OCI-LY1 (cell line): ENCODE measurements at regions not wholly inside any gene's neighbourhood (a gene's known extent, or its start where the extent isn't known, plus 50 kb on each side); places are given as distances from the start of the nearest gene placed in this dataset.

Experiments used
- H2AFZ ChIP-seq: fragments of 200-600 bp; sonication (generic), shearing (Covaris generic); 2 replicates; pipeline ENCODE4 v1.6.0; 2014; ENCODE audit warnings: antibody characterized with exemption, mild to moderate bottlenecking, low read length
- H3F3A ChIP-seq: fragments of 200-600 bp; sonication (generic), shearing (Covaris generic); 2 replicates; pipeline ENCODE4 v1.6.0; 2014; ENCODE audit warnings: mild to moderate bottlenecking, antibody characterized with exemption, low read length, moderate library complexity; ENCODE audit not compliant: insufficient read depth
- H3K27ac ChIP-seq: fragments of 200-600 bp; sonication (generic); 2 replicates; pipeline ENCODE4 v1.5.1; 2014; ENCODE audit warnings: low read length, mixed run types, mild to moderate bottlenecking, low read depth; ENCODE audit not compliant: poor library complexity, severe bottlenecking
- H3K27me3 ChIP-seq: fragments of 200-600 bp; sonication (generic); 2 replicates; pipeline ENCODE4 v1.6.0; 2014; ENCODE audit warnings: antibody characterized with exemption, mild to moderate bottlenecking, low read length, moderate library complexity; ENCODE audit not compliant: insufficient read depth
- H3K36me3 ChIP-seq: fragments of 200-600 bp; sonication (generic); 2 replicates; pipeline ENCODE4 v1.6.1; 2014; ENCODE audit warnings: mild to moderate bottlenecking, antibody characterized with exemption, low read length, moderate library complexity, mixed read lengths; ENCODE audit not compliant: insufficient read depth
- H3K4me1 ChIP-seq: fragments of 200-600 bp; sonication (generic); 2 replicates; pipeline ENCODE4 v1.5.1; 2014; ENCODE audit warnings: mild to moderate bottlenecking, low read length, moderate library complexity; ENCODE audit not compliant: insufficient read depth, severe bottlenecking
- H3K4me2 ChIP-seq: fragments of 200-600 bp; sonication (generic), shearing (Covaris generic); 2 replicates; pipeline ENCODE4 v1.6.1; 2014; ENCODE audit warnings: low read length
- H3K4me3 ChIP-seq: fragments of 200-600 bp; sonication (generic); 2 replicates; pipeline ENCODE4 v1.5.1; 2014; ENCODE audit warnings: low read length, low read depth, mild to moderate bottlenecking, mixed read lengths; ENCODE audit not compliant: poor library complexity, severe bottlenecking
- H3K79me2 ChIP-seq: fragments of 200-600 bp; shearing (Covaris generic); 2 replicates; pipeline ENCODE4 v1.6.1; 2016; ENCODE audit warnings: mixed run types, low read length, mixed read lengths; ENCODE audit not compliant: insufficient read depth
- H3K9ac ChIP-seq: fragments of 200-600 bp; sonication (generic), shearing (Covaris generic); 2 replicates; pipeline ENCODE4 v1.6.1; 2014; ENCODE audit warnings: mild to moderate bottlenecking, low read length, mixed read lengths
- H3K9me2 ChIP-seq: fragments of 200-600 bp; sonication (generic), shearing (Covaris generic); 2 replicates; pipeline ENCODE4 v1.6.1; 2014; ENCODE audit warnings: low read depth, mild to moderate bottlenecking, low read length, mixed read lengths
- H3K9me3 ChIP-seq: fragments of 200-600 bp; shearing (Covaris generic); 2 replicates; pipeline ENCODE4 v1.6.1; 2014; ENCODE audit warnings: low read length, mixed read lengths
- H4K20me1 ChIP-seq: fragments of 200-600 bp; sonication (generic), shearing (Covaris generic); 2 replicates; pipeline ENCODE4 v1.6.0; 2016; ENCODE audit warnings: mild to moderate bottlenecking, low read length; ENCODE audit not compliant: insufficient read depth
- EZH2 ChIP-seq: fragments of 200-600 bp; sonication (generic), shearing (Covaris generic); IDR thresholded peaks from 2 replicates; pipeline ENCODE4 v1.8.0; 2017; ENCODE audit warnings: borderline replicate concordance, mixed run types, mild to moderate bottlenecking, antibody characterized with exemption, low read length, moderate library complexity, mixed read lengths
- TF ChIP-seq, protein P1 (sequence below): fragments of 200-600 bp; sonication (generic), shearing (Covaris generic); IDR thresholded peaks from 2 replicates; pipeline ENCODE4 v1.5.1; 2017; ENCODE audit warnings: mild to moderate bottlenecking, antibody characterized with exemption, low read length, moderate library complexity, mixed read lengths

DNA sequence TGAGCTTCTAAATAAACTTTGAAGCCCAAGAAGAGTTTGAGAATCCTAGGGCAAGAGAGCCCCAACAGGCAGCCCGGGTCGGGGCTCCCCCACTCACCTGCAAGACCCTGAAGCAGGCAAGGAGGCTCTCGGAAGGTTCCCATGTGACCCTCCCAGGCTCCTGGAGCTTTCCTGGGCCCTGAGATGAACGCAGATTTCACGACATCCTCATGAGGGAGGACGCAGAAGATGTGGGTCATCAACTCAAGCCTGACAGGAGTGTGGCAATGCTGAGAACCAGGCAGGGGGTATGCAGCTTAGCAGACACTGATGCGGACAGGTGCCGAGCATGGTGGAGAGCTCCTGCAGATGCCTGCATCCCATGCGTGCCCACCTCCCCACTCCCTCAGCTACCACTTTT lies 184.5 kb upstream of the SLC24A3 start:
- TF ChIP-seq, protein P1, sequence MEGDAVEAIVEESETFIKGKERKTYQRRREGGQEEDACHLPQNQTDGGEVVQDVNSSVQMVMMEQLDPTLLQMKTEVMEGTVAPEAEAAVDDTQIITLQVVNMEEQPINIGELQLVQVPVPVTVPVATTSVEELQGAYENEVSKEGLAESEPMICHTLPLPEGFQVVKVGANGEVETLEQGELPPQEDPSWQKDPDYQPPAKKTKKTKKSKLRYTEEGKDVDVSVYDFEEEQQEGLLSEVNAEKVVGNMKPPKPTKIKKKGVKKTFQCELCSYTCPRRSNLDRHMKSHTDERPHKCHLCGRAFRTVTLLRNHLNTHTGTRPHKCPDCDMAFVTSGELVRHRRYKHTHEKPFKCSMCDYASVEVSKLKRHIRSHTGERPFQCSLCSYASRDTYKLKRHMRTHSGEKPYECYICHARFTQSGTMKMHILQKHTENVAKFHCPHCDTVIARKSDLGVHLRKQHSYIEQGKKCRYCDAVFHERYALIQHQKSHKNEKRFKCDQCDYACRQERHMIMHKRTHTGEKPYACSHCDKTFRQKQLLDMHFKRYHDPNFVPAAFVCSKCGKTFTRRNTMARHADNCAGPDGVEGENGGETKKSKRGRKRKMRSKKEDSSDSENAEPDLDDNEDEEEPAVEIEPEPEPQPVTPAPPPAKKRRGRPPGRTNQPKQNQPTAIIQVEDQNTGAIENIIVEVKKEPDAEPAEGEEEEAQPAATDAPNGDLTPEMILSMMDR, result no peak
- no peak for TF ChIP-seq EZH2
- Histone ChIP-seq H3K27ac (no peak overlapping the region), H3K4me1 (no peaks in the 10 kb centered on the region), H3K27me3 (no peaks in the 10 kb centered on the region), H4K20me1 (no peaks in the 10 kb centered on the region), H3K4me3 (no peak overlapping the region), H3K4me2 (no peak overlapping the region), H3K79me2 (no peaks in the 10 kb centered on the region), H3K9me2 (no peaks in the 10 kb centered on the region), H2AFZ (no peak overlapping the region), H3F3A (no peaks in the 10 kb centered on the region), H3K9me3 (no peaks in the 10 kb centered on the region), H3K36me3 (no peaks in the 10 kb centered on the region), H3K9ac (no peak overlapping the region)

DNA sequence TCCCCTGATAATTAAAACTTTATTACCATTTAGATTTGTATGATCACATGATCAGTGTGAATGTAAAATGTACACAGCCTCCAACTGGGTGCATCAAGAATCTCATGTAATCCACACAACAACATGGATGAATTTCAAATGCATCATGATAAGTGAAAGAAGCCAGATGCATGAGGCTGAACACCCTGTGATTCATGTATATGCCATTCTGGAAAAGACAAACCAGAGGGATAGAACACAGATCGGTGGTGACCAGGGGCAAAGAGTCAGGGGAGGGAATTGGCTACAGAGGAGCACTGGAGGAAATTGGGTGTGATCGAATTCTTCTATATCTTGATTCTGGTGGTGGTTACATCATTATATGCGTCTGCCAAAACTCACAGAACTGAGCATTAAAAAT lies 170.7 kb upstream of the SLC24A3 start:
- TF ChIP-seq EZH2, result no peak
- TF ChIP-seq, protein P1, result no peak

DNA sequence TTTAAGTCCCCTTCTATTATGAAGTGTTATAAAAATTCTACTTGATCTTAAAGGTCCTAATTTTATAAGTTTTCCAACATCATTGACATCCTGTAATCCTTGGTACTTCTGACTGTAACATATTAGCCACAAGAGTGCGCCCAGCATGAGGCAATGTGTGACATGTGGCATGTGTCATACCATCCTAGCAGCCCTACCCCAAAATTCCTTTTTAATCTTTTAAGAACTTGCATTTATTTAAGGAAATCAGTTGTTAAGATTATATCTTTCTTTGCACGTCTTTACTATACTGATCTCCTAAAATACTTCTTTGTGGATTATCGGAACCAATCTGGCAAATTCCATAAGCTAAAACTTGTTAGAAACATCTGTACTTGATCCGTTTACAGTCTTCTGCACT lies 167.1 kb upstream of the SLC24A3 start:
- Histone ChIP-seq H3K36me3 (no peaks in the 10 kb centered on the region), H3K4me3 (no peak overlapping the region), H4K20me1 (no peaks in the 10 kb centered on the region), H3K27me3 (no peaks in the 10 kb centered on the region), H3F3A (no peaks in the 10 kb centered on the region), H3K9ac (no peak overlapping the region), H3K27ac (no peak overlapping the region), H3K4me2 (no peak overlapping the region), H3K4me1 (no peaks in the 10 kb centered on the region), H3K9me2 (no peaks in the 10 kb centered on the region), H3K79me2 (no peaks in the 10 kb centered on the region), H3K9me3 (no peaks in the 10 kb centered on the region), H2AFZ (no peak overlapping the region)
- no peak for TF ChIP-seq EZH2
- TF ChIP-seq, protein P1, result no peak

More for the DNA sequence above, 170.7 kb upstream of the SLC24A3 start:
- Histone ChIP-seq H3K27me3 (no peaks in the 10 kb centered on the region), H3K79me2 (no peaks in the 10 kb centered on the region), H3F3A (no peaks in the 10 kb centered on the region), H3K9ac (no peak overlapping the region), H3K4me3 (no peak overlapping the region), H3K9me2 (no peaks in the 10 kb centered on the region), H3K27ac (no peak overlapping the region), H3K4me2 (no peak overlapping the region), H3K36me3 (no peaks in the 10 kb centered on the region), H3K4me1 (no peaks in the 10 kb centered on the region), H4K20me1 (no peaks in the 10 kb centered on the region), H2AFZ (no peak overlapping the region), H3K9me3 (no peaks in the 10 kb centered on the region)
